K562 (cell line): ENCODE measurements at regions not wholly inside any gene's neighbourhood (a gene's known extent, or its start where the extent isn't known, plus 50 kb on each side); places are given as distances from the start of the nearest gene placed in this dataset.
"Not testable (repeated sequence)": the region's sequence is repeated elsewhere in the genome, so short reads cannot be mapped to it uniquely, and the experiment has no call there.

Experiments
- CTCF ChIP-seq, 3 experiments: IDR thresholded peaks in 2 of 3; conservative IDR thresholded peaks in 1 of 3; 2 replicates each; pipeline ENCODE4 v1.5.1; 2011 to 2012; ENCODE audit warnings: low read length in 3 of 3, mild to moderate bottlenecking in 3 of 3, control low read depth in 2 of 3, improper control_type of control experiment in 1 of 3, inconsistent platforms in 1 of 3, low read depth in 1 of 3, mixed read lengths in 1 of 3, moderate library complexity in 1 of 3; ENCODE audit not compliant: insufficient read depth in 2 of 3
- GATAD2A ChIP-seq: fragments of 450-650 bp; IDR thresholded peaks from 2 replicates; pipeline ENCODE4 v1.6.1; 2017

- TF ChIP-seq GATAD2A; CTCF (IDR thresholded peaks at IDR 0.05 in 2 of 3, conservative IDR thresholded peaks at IDR 0.05 in 1 of 3; ENCODE audit: insufficient read depth in 2 of 3, low read depth in 1 of 3, low read length in 3 of 3): not testable (repeated sequence)
These were observed 172.2 kb downstream of the ETV1 start for GRCh38 chr7:13817230-13817629.
